ENCODE measurements at regions not wholly inside any gene's neighbourhood (a gene's known extent, or its start where the extent isn't known, plus 50 kb on each side); places are given as distances from the start of the nearest gene placed in this dataset.

- Histone ChIP-seq H3K4me3 (ENCODE audit: low read depth, low read length) (no peak overlapping the region), H3K36me3 (ENCODE audit: control insufficient read depth in 2 of 2, insufficient read depth in 1 of 2, low read length in 2 of 2) (no peaks in the 10 kb centered on the region), H3K9me3 (ENCODE audit: control insufficient read depth, insufficient read depth, low read depth, low read length) (no peaks in the 10 kb centered on the region), H3K4me1 (ENCODE audit: control insufficient read depth, insufficient read depth, low read length) (no peaks in the 10 kb centered on the region), H3K27ac (ENCODE audit: extremely low read depth, low read depth, low read length) (no peak overlapping the region)
- TF ChIP-seq ZFP3 (tag by site-specific recombination; IDR thresholded peaks at IDR 0.05; ENCODE audit: low read depth) (no peak), ZNF133 (tag by site-specific recombination; IDR thresholded peaks at IDR 0.05) (no peak), OVOL3 (tag by site-specific recombination; IDR thresholded peaks at IDR 0.05) (no peak), ZEB2 (tag by site-specific recombination; IDR thresholded peaks at IDR 0.05) (no peak), ZNF664 (tag by site-specific recombination; IDR thresholded peaks at IDR 0.05) (no peak), ZNF692 (tag by site-specific recombination; IDR thresholded peaks at IDR 0.05) (no peak), ZNF549 (tag by site-specific recombination; IDR thresholded peaks at IDR 0.05) (no peak), ZNF169 (tag by site-specific recombination; IDR thresholded peaks at IDR 0.05) (no peak), PATZ1 (tag by site-specific recombination; IDR thresholded peaks at IDR 0.05) (no peak), ZNF350 (tag by site-specific recombination; IDR thresholded peaks at IDR 0.05) (no peak), ZNF76 (tag by site-specific recombination; IDR thresholded peaks at IDR 0.05; ENCODE audit: borderline replicate concordance, low read depth) (no peak), ZNF280D (tag by site-specific recombination; IDR thresholded peaks at IDR 0.05) (no peak), ZBTB1 (tag by site-specific recombination; IDR thresholded peaks at IDR 0.05) (no peak), ZNF157 (tag by site-specific recombination; IDR thresholded peaks at IDR 0.05) (no peak), ZNF837 (tag by site-specific recombination; IDR thresholded peaks at IDR 0.05) (no peak), PRDM4 (tag by site-specific recombination; IDR thresholded peaks at IDR 0.05) (no peak), ZNF830 (tag by site-specific recombination; IDR thresholded peaks at IDR 0.05; ENCODE audit: low read depth) (no peak), ZNF423 (tag by site-specific recombination; IDR thresholded peaks at IDR 0.05) (no peak)
- TF ChIP-seq, protein P1, sequence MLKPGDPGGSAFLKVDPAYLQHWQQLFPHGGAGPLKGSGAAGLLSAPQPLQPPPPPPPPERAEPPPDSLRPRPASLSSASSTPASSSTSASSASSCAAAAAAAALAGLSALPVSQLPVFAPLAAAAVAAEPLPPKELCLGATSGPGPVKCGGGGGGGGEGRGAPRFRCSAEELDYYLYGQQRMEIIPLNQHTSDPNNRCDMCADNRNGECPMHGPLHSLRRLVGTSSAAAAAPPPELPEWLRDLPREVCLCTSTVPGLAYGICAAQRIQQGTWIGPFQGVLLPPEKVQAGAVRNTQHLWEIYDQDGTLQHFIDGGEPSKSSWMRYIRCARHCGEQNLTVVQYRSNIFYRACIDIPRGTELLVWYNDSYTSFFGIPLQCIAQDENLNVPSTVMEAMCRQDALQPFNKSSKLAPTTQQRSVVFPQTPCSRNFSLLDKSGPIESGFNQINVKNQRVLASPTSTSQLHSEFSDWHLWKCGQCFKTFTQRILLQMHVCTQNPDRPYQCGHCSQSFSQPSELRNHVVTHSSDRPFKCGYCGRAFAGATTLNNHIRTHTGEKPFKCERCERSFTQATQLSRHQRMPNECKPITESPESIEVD (tag by site-specific recombination; IDR thresholded peaks at IDR 0.05), result no peak
- ChIA-PET POLR2A (no interaction called here), CTCF (no interaction called here)
Measured at GRCh38 chr5:108507631-108508030, 125.7 kb upstream of the FBXL17 start.
